Cardiac fibroblast (primary cell): ENCODE measurements at regions not wholly inside any gene's neighbourhood (a gene's known extent, or its start where the extent isn't known, plus 50 kb on each side); places are given as distances from the start of the nearest gene placed in this dataset.

Source experiments
- DNase-seq, 2 donors: peaks; one replicate each; pipeline versions ENCODE4 v3.0.0 to v3.0.0-alpha.2; 2010; ENCODE audit warnings: low read depth in 2 of 2
- H3K4me3 ChIP-seq, 2 donors: replicated peaks in 1 of 2; 1 replicate in 1 of 2; 2 replicates in 1 of 2; pipeline ENCODE4 v1.5.1; 2011; ENCODE audit warnings: low read depth in 2 of 2, low read length in 2 of 2, mild to moderate bottlenecking in 2 of 2, moderate library complexity in 1 of 2
- TF ChIP-seq, protein P1 (sequence below): IDR thresholded peaks from one replicate; pipeline ENCODE4 v1.5.1; 2011; ENCODE audit warnings: low read depth, mild to moderate bottlenecking, low read length, inconsistent platforms

DNA sequence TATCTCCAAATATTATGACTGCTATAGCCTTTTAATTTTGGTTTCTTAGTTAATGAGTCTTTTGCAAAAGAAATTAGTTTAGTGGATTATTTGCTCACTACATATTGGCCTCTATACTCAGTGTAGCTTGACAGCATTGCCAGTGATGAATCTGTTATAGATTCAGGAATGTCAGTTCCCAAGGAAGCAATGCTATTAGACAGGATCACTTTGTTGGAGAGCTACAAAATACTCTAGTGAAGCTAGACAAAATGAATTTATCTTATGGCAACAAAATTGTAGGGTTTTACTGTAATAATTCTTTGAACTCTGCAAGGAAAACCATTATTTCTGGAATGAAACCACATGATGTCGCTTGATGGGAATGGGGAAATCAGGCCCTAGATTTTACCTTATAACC lies 543.3 kb downstream of the SQOR start:
- no peak for DNase-seq
- TF ChIP-seq, protein P1, sequence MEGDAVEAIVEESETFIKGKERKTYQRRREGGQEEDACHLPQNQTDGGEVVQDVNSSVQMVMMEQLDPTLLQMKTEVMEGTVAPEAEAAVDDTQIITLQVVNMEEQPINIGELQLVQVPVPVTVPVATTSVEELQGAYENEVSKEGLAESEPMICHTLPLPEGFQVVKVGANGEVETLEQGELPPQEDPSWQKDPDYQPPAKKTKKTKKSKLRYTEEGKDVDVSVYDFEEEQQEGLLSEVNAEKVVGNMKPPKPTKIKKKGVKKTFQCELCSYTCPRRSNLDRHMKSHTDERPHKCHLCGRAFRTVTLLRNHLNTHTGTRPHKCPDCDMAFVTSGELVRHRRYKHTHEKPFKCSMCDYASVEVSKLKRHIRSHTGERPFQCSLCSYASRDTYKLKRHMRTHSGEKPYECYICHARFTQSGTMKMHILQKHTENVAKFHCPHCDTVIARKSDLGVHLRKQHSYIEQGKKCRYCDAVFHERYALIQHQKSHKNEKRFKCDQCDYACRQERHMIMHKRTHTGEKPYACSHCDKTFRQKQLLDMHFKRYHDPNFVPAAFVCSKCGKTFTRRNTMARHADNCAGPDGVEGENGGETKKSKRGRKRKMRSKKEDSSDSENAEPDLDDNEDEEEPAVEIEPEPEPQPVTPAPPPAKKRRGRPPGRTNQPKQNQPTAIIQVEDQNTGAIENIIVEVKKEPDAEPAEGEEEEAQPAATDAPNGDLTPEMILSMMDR, result no peak
- H3K4me3 ChIP-seq, result no peak overlapping the region

DNA sequence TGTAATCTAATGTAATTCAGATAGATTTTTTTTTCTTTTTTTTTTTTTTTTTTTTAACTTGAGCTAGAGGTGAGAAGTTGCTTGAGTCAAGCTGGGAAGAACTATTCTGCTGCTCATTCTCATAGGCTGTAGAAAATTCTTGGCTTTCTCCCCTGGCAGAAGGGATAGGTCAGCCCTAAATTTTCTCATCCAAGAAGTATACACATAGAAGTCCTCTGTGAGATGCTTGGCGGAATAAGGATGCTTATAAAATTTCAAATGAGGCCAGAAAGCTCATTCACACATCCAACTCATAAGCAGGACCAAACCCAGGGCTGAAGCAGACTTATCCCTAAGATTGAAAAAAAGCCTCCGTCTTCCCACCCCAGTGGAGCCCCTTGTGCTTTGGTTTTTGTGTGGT lies 572.5 kb downstream of the SQOR start:
- H3K4me3 ChIP-seq, result no peak overlapping the region
- no peak for DNase-seq

DNA sequence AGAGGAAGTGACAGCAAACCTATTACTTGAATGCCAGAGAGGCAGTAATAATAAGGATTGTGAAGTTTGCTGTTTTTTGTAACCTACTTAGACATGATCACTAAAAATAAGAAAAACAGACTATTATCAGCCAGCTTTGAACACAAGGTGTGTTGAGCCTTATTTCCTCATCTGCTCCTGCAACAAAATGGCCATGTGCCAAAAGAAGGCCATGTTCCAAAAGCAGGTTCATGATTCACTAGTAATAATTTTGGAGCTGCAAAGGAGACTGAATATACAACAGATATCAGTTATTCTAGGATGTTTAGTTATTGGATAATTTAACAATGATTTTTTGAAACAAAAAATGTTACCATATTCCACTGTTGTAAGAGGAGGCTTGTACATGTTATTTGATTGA lies 578.7 kb downstream of the SQOR start:
- TF ChIP-seq, protein P1, result no peak
- DNase-seq, result no peak
- H3K4me3 ChIP-seq, result no peak overlapping the region

More for the DNA sequence above, 572.5 kb downstream of the SQOR start:
- TF ChIP-seq, protein P1, result no peak

DNA sequence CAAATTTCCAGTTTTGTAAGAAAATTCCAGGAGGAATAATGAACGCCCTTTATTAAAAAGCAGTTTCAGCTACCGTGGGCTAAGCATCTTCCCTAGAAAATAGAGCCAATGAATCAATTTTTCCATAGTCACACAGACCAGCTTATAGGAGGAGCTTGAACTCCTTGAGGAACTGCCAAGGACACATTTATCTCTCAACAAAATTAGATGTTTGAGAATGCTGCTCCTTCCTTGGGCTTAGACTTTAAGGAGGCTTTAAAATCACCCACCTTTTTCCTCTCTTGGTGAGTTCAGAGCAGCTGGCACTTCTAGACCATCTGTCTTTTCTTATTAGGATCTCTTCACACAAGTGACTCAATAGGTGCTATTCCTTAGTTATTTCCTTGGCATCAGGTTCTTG lies 588.0 kb downstream of the SQOR start:
- TF ChIP-seq, protein P1, result no peak
- H3K4me3 ChIP-seq, result no peak overlapping the region
- no peak for DNase-seq

DNA sequence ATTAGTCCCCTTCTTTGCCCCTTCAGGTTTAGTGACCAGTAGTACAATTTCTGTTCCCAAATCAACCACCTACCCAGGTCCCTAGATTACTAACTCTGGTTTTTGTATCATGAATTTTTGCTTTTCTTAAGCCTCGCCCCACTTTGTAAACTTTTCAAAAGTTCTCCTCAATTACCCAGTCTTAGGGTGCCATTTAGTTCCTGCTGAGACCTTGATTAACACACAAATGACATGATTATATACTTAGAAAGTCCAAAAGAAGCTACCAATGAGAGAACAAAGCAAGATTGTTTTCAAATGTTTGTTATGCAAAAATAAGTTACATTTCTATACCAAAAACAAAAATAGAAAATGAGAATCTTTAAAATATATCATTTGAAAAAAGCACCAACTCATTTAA lies 594.4 kb downstream of the SQOR start:
- H3K4me3 ChIP-seq, result no peak overlapping the region
- TF ChIP-seq, protein P1, result no peak
- no peak for DNase-seq

DNA sequence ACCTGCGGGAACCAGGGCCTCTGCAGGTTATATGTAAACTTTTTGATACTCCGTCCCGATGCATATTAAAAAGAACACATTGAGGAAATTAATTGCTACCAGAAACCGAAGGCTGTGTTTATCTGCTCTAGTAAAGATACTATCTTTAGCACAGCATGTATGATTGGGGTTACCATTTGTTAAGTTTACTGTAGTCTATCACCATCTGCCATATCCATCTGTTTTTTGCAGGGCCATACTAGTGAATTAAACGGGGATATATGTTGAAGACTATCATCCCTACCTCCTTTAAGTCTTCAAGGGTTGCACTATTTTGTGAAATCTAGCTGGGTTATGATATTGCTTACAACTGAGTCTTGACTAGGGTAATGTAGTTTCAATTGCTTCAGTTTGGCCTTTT lies 597.0 kb downstream of the SQOR start:
- no peak for DNase-seq
- no peak overlapping the region for H3K4me3 ChIP-seq
- TF ChIP-seq, protein P1, result no peak

DNA sequence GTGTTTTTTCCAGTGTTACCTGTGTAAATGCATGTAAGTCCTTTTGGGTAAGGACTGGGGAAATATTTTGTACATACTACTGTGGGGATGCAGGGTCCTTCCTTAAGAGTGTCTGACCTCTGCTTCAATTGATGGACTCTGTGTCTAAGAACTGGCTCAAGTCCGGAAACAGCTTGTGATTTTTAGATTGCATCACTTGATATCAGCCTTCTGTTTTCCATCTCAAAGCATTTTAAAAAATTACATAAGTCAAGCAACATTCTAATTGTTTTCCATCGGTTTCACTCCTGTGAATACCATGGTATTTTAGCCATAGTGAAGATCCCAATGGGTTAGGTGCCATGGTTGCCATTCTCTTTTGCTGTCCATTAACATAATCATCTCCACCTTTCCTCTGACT lies 597.6 kb downstream of the SQOR start:
- TF ChIP-seq, protein P1, result no peak
- no peak for DNase-seq
- H3K4me3 ChIP-seq, result no peak overlapping the region
